ENCODE measurements at regions not wholly inside any gene's neighbourhood (a gene's known extent, or its start where the extent isn't known, plus 50 kb on each side); places are given as distances from the start of the nearest gene placed in this dataset.

GRCh38 chr3:99119385-99119784, 217.9 kb upstream of the DCBLD2 start:
- H3K23me2 ChIP-seq (ENCODE audit: insufficient read length, low read depth, low read length, poor library complexity, severe bottlenecking) = no peaks in the 10 kb centered on the region
- H2AFZ ChIP-seq (ENCODE audit: low read length) = no peak overlapping the region
- no peak overlapping the region for H3K4ac ChIP-seq (ENCODE audit: low read depth, low read length)
- H3T11ph ChIP-seq (ENCODE audit: low read length) = no peak overlapping the region
- H3K4me1 Mint-ChIP-seq = no peaks in the 10 kb centered on the region
- H3K27ac Mint-ChIP-seq = no peak overlapping the region
- no peaks in the 10 kb centered on the region for H3K9me3 ChIP-seq (ENCODE audit: control insufficient read depth, low read depth, low read length)
- no peak overlapping the region for H3K4me2 ChIP-seq (ENCODE audit: insufficient read depth, insufficient read length, low read length)
- H4K5ac ChIP-seq (ENCODE audit: insufficient read length, low read depth, low read length) = no peak overlapping the region
- no peak overlapping the region for H2AK5ac ChIP-seq (ENCODE audit: insufficient read length, low read length)
- no peak overlapping the region for H2BK120ac ChIP-seq (ENCODE audit: low read depth, low read length, poor library complexity, severe bottlenecking)
- H4K91ac ChIP-seq (ENCODE audit: insufficient read length, low read depth, low read length) = no peak overlapping the region
- H3K27me3 ChIP-seq (ENCODE audit: insufficient read depth, low read length) = no peaks in the 10 kb centered on the region
- H2BK20ac ChIP-seq (ENCODE audit: low read depth, low read length, poor library complexity, severe bottlenecking) = no peak overlapping the region
- no peaks in the 10 kb centered on the region for H3K9me3 Mint-ChIP-seq
- no peaks in the 10 kb centered on the region for H3K36me3 Mint-ChIP-seq (ENCODE audit: insufficient read depth in 1 of 3, low read depth in 3 of 3)
- no peaks in the 10 kb centered on the region for H3K79me1 ChIP-seq (ENCODE audit: insufficient read depth, low read depth, low read length, poor library complexity, severe bottlenecking)
- H3K14ac ChIP-seq (ENCODE audit: insufficient read depth, low read length) = no peak overlapping the region
- no peak for DNase-seq
- H4K20me1 ChIP-seq (ENCODE audit: control insufficient read depth, insufficient read depth, insufficient read length) = no peaks in the 10 kb centered on the region
- TF ChIP-seq CTCF (conservative IDR thresholded peaks at IDR 0.05) = no peak
- H3K27me3 Mint-ChIP-seq (ENCODE audit: low read depth) = no peaks in the 10 kb centered on the region
- H3K4me1 ChIP-seq (ENCODE audit: insufficient read depth, low read length) = no peaks in the 10 kb centered on the region
- no peak overlapping the region for H3K27ac ChIP-seq (ENCODE audit: insufficient read length, low read depth, low read length)
- H2BK12ac ChIP-seq (ENCODE audit: insufficient read length, low read depth, low read length) = no peak overlapping the region
- H3K9ac ChIP-seq (ENCODE audit: extremely low read depth, insufficient read length, low read length) = no peak overlapping the region
- no peak overlapping the region for H3K23ac ChIP-seq (ENCODE audit: insufficient read length, low read depth, low read length)
- H3K4me3 Mint-ChIP-seq = no peak overlapping the region
- WGBS (ENCODE audit: extremely low coverage, insufficient read length, low lambda C conversion rate) = no CpG with 5 or more reads among the region's 1 CpG
- H3K56ac ChIP-seq (ENCODE audit: insufficient read length, low read depth, low read length) = no peak overlapping the region
- H3K18ac ChIP-seq (ENCODE audit: insufficient read length, low read depth, low read length) = no peak overlapping the region
- no peak overlapping the region for H2BK5ac ChIP-seq (ENCODE audit: insufficient read length, low read length)
- H3K79me2 ChIP-seq (ENCODE audit: insufficient read depth, low read length) = no peaks in the 10 kb centered on the region
- no peak overlapping the region for H4K8ac ChIP-seq (replicated peaks; ENCODE audit: insufficient read length, low read depth, low read length)
- H2BK15ac ChIP-seq (ENCODE audit: low read depth, low read length) = no peak overlapping the region
